IMR-90 (cell line): ENCODE measurements at regions not wholly inside any gene's neighbourhood (a gene's known extent, or its start where the extent isn't known, plus 50 kb on each side); places are given as distances from the start of the nearest gene placed in this dataset.

ENCODE experiments used
- ATAC-seq: fragments of 200-7000 bp; cut with Tn5 transposase; 2 replicates; pipeline ENCODE4 v1.9.1; 2020; ENCODE audit warnings: low read depth, mild to moderate bottlenecking, moderate library complexity
- BruUV-seq: library from RNA; stranded (reverse); fragments of 400-500 nt; replicated peaks from 2 replicates; lab custom pipeline; 2021; lab: Mats Ljungman, UMichigan
- CTCF ChIA-PET: fragments of 300-600 bp; formaldehyde crosslinking; extraction: SDS; loops from one replicate; lab custom pipeline; 2021; ENCODE audit warnings: antibody characterized with exemption; lab: Yijun Ruan, JAX
- POLR2A ChIA-PET: fragments of 300-600 bp; sonication (Branson Sonifier 250); formaldehyde crosslinking; loops from one replicate; lab custom pipeline; 2022; ENCODE audit warnings: antibody characterized with exemption; ENCODE audit not compliant: unreplicated experiment; lab: Charles Lee
- DNase-seq: peaks from one replicate; pipeline ENCODE4 v3.0.0; 2013
- H2AFZ ChIP-seq: replicated peaks from 2 replicates; pipeline ENCODE3; 2013; ENCODE audit warnings: low read length, mild to moderate bottlenecking; ENCODE audit not compliant: poor library complexity
- H2AK5ac ChIP-seq: 2 replicates; pipeline ENCODE4 v1.6.1; 2013; ENCODE audit warnings: low read depth, low read length, inconsistent platforms
- H2AK9ac ChIP-seq: replicated peaks from 2 replicates; pipeline ENCODE3; 2013; ENCODE audit warnings: mild to moderate bottlenecking, low read depth, low read length, moderate library complexity; ENCODE audit not compliant: poor library complexity
- H2BK120ac ChIP-seq: 2 replicates; pipeline ENCODE4 v1.6.1; 2013; ENCODE audit warnings: low read depth, low read length, inconsistent platforms
- H2BK15ac ChIP-seq: 3 replicates; pipeline ENCODE4 v1.6.1; 2013; ENCODE audit warnings: low read depth, low read length, inconsistent platforms
- H2BK20ac ChIP-seq: 2 replicates; pipeline ENCODE4 v1.6.1; 2013; ENCODE audit warnings: low read depth, mild to moderate bottlenecking, inconsistent platforms, low read length, moderate library complexity
- H2BK5ac ChIP-seq: 2 replicates; pipeline ENCODE4 v1.6.1; 2013; ENCODE audit warnings: mild to moderate bottlenecking, low read depth, low read length, inconsistent platforms; ENCODE audit not compliant: poor library complexity, severe bottlenecking
- H3K14ac ChIP-seq: replicated peaks from 2 replicates; pipeline ENCODE4 v1.6.1; 2013; ENCODE audit warnings: low read depth, low read length, inconsistent platforms
- H3K18ac ChIP-seq: 2 replicates; pipeline ENCODE4 v1.6.1; 2013; ENCODE audit warnings: low read depth, low read length, control low read depth
- H3K23ac ChIP-seq: 2 replicates; pipeline ENCODE4 v1.6.1; 2013; ENCODE audit warnings: low read depth, low read length, inconsistent platforms
- H3K27ac ChIP-seq: 2 replicates; pipeline ENCODE4 v1.5.1; 2013; ENCODE audit warnings: mild to moderate bottlenecking, control low read depth, low read length; ENCODE audit not compliant: insufficient read depth
- H3K27me3 ChIP-seq: 2 replicates; pipeline ENCODE4 v1.6.1; 2013; ENCODE audit warnings: low read length; ENCODE audit not compliant: control insufficient read depth, insufficient read depth
- H3K36me3 ChIP-seq: 2 replicates; pipeline ENCODE4 v1.6.1; 2013; ENCODE audit warnings: low read length, mixed read lengths; ENCODE audit not compliant: control insufficient read depth, insufficient read depth
- H3K4ac ChIP-seq: 2 replicates; pipeline ENCODE4 v1.6.1; 2013; ENCODE audit warnings: low read depth, low read length, inconsistent platforms
- H3K4me1 ChIP-seq: 2 replicates; pipeline ENCODE4 v1.6.1; 2013; ENCODE audit warnings: low read length, mixed read lengths; ENCODE audit not compliant: control insufficient read depth, insufficient read depth
- H3K4me2 ChIP-seq: 2 replicates; pipeline ENCODE4 v1.6.1; 2013; ENCODE audit warnings: low read depth, mild to moderate bottlenecking, control low read depth, low read length, moderate library complexity
- H3K4me3 ChIP-seq: 2 replicates; pipeline ENCODE4 v1.5.1; 2013; ENCODE audit warnings: low read depth, mild to moderate bottlenecking, control low read depth, low read length, moderate library complexity; ENCODE audit not compliant: insufficient read depth
- H3K56ac ChIP-seq: 2 replicates; pipeline ENCODE4 v1.6.1; 2013; ENCODE audit warnings: low read length, inconsistent platforms; ENCODE audit not compliant: insufficient read depth; ENCODE audit errors: extremely low read depth
- H3K79me1 ChIP-seq, 2 experiments: 2 replicates each; pipeline ENCODE4 v1.6.1; 2013; ENCODE audit warnings: low read length in 2 of 2, inconsistent platforms in 1 of 2, low read depth in 1 of 2
- H3K9ac ChIP-seq: 2 replicates; pipeline ENCODE4 v1.6.1; 2013; ENCODE audit warnings: low read depth, low read length, control low read depth
- H3K9me1 ChIP-seq: 2 replicates; pipeline ENCODE4 v1.6.1; 2013; ENCODE audit warnings: low read length, inconsistent platforms; ENCODE audit not compliant: insufficient read depth
- H3K9me3 ChIP-seq: 2 replicates; pipeline ENCODE4 v1.6.1; 2013; ENCODE audit warnings: low read length; ENCODE audit not compliant: control insufficient read depth, insufficient read depth
- H4K20me1 ChIP-seq: 2 replicates; pipeline ENCODE4 v1.6.1; 2013; ENCODE audit warnings: low read length, inconsistent platforms; ENCODE audit not compliant: insufficient read depth
- H4K5ac ChIP-seq: 2 replicates; pipeline ENCODE4 v1.6.1; 2013; ENCODE audit warnings: mild to moderate bottlenecking, low read depth, low read length, control low read depth
- H4K8ac ChIP-seq, 2 experiments: 2 replicates each; pipeline ENCODE4 v1.6.1; 2013; ENCODE audit warnings: low read depth in 2 of 2, low read length in 2 of 2, control low read depth in 1 of 2, inconsistent platforms in 1 of 2
- H4K91ac ChIP-seq: 2 replicates; pipeline ENCODE4 v1.6.1; 2013; ENCODE audit warnings: low read depth, low read length, inconsistent platforms; ENCODE audit not compliant: insufficient read depth
- BHLHE40 ChIP-seq: fragments of 150-350 bp; IDR thresholded peaks from 2 replicates; pipeline ENCODE4 v1.6.1; 2016; ENCODE audit warnings: mild to moderate bottlenecking, low read depth, low read length
- CEBPB ChIP-seq: IDR thresholded peaks from 2 replicates; pipeline ENCODE4 v1.6.1; 2012; ENCODE audit warnings: low read depth, low read length, improper control_type of control experiment
- CHD1 ChIP-seq: IDR thresholded peaks from 2 replicates; pipeline ENCODE4 v1.6.1; 2012; ENCODE audit warnings: low read depth, low read length, improper control_type of control experiment
- CTCF ChIP-seq: conservative IDR thresholded peaks from 2 replicates; pipeline ENCODE4 v1.5.1; 2012; ENCODE audit warnings: mild to moderate bottlenecking, low read depth, low read length, improper control_type of control experiment
- ELK1 ChIP-seq: fragments of 150-350 bp; IDR thresholded peaks from 2 replicates; pipeline ENCODE4 v1.6.1; 2016; ENCODE audit warnings: low read depth, mild to moderate bottlenecking, low read length, moderate library complexity, borderline replicate concordance
- MAFK ChIP-seq: IDR thresholded peaks from 2 replicates; pipeline ENCODE4 v1.6.1; 2012; ENCODE audit warnings: low read depth, low read length, improper control_type of control experiment
- MAZ ChIP-seq: IDR thresholded peaks from 2 replicates; pipeline ENCODE4 v1.6.1; 2012; ENCODE audit warnings: low read depth, mild to moderate bottlenecking, low read length, improper control_type of control experiment, moderate library complexity, borderline replicate concordance
- MXI1 ChIP-seq: IDR thresholded peaks from 2 replicates; pipeline ENCODE4 v1.6.1; 2012; ENCODE audit warnings: low read depth, mild to moderate bottlenecking, low read length, moderate library complexity, borderline replicate concordance
- NFE2L2 ChIP-seq: fragments of 150-350 bp; IDR thresholded peaks from 2 replicates; pipeline ENCODE4 v1.6.1; 2016; ENCODE audit warnings: low read depth, mild to moderate bottlenecking, low read length
- POLR2A ChIP-seq: IDR thresholded peaks from 2 replicates; pipeline ENCODE4 v1.6.1; 2012; ENCODE audit warnings: mild to moderate bottlenecking, low read depth, low read length
- RCOR1 ChIP-seq: IDR thresholded peaks from 2 replicates; pipeline ENCODE4 v1.6.1; 2012; ENCODE audit warnings: mild to moderate bottlenecking, low read length, improper control_type of control experiment; ENCODE audit not compliant: insufficient replicate concordance
- RFX5 ChIP-seq: IDR thresholded peaks from 2 replicates; pipeline ENCODE4 v1.8.0; 2012; ENCODE audit warnings: low read depth, mild to moderate bottlenecking, low read length, moderate library complexity
- SMC3 ChIP-seq: fragments of 150-350 bp; IDR thresholded peaks from 2 replicates; pipeline ENCODE4 v1.6.1; 2016; ENCODE audit warnings: low read depth, mild to moderate bottlenecking, antibody characterized with exemption, low read length, moderate library complexity
- USF2 ChIP-seq: fragments of 150-350 bp; IDR thresholded peaks from 2 replicates; pipeline ENCODE4 v1.6.1; 2017; ENCODE audit warnings: mild to moderate bottlenecking, antibody characterized with exemption, low read length, low read depth
- dilution Hi-C: fragments of 300-500 bp; cut with HindIII; formaldehyde crosslinking; loops from one replicate; pipeline ENCODE4 v1.14.3; 2018; ENCODE audit warnings: low sequenced_read_pairs; ENCODE audit not compliant: unreplicated experiment
- in situ Hi-C: fragments of 300-500 bp; cut with MboI; formaldehyde crosslinking; loops from 3 replicates; pipeline ENCODE4 v1.14.3; 2019; ENCODE audit warnings: low sequenced_read_pairs, inconsistent platforms, mixed read lengths
- intact Hi-C: fragments of 100-400 bp; cut with micrococcal nuclease; formaldehyde crosslinking; loops from 2 replicates; pipeline ENCODE4 v1.10.0; 2022

- dilution Hi-C loops (no loop called here), in situ Hi-C loops (no loop called here), intact Hi-C loops (no loop called here)
- no peak overlapping the region for H2BK20ac ChIP-seq
- no peak overlapping the region for H3K14ac ChIP-seq
- no peaks in the 10 kb centered on the region; the same call in 1 of the 2 replicates for H3K27me3 ChIP-seq
- no peak overlapping the region for H2BK120ac ChIP-seq
- no peaks in the 10 kb centered on the region for H4K20me1 ChIP-seq
- no peak overlapping the region for H3K27ac ChIP-seq
- H2AK9ac ChIP-seq: no peak overlapping the region
- no peak overlapping the region for H4K91ac ChIP-seq
- no peak overlapping the region for H2BK5ac ChIP-seq
- CTCF ChIA-PET: no interaction called here
- no peak overlapping the region for H2AFZ ChIP-seq
- H3K9me3 ChIP-seq: no peaks in the 10 kb centered on the region
- no peak overlapping the region for H3K4me2 ChIP-seq
- H3K56ac ChIP-seq: no peak overlapping the region
- no peak overlapping the region for H3K23ac ChIP-seq
- no peak overlapping the region for H3K4ac ChIP-seq
- H3K4me1 ChIP-seq: no peaks in the 10 kb centered on the region
- no peaks in the 10 kb centered on the region for H3K36me3 ChIP-seq
- no peak overlapping the region for H3K4me3 ChIP-seq
- H3K9ac ChIP-seq: no peak overlapping the region
- BruUV-seq: no TSS peak
- H4K8ac ChIP-seq: no peak overlapping the region
- POLR2A ChIA-PET: no interaction called here
- no peaks in the 10 kb centered on the region for H3K79me1 ChIP-seq
- TF ChIP-seq MAFK (no peak), CEBPB (no peak), CHD1 (no peak), RFX5 (no peak), ELK1 (no peak), BHLHE40 (no peak), RCOR1 (no peak), USF2 (no peak), MXI1 (no peak), CTCF (no peak), SMC3 (no peak), MAZ (no peak), NFE2L2 (no peak), POLR2A (no peak)
- H3K9me1 ChIP-seq: no peaks in the 10 kb centered on the region
- DNase-seq (peak; percentile 8), ATAC-seq (no peak)
- no peak overlapping the region for H2BK15ac ChIP-seq
- no peak overlapping the region for H3K18ac ChIP-seq
- no peak overlapping the region for H4K5ac ChIP-seq
- H2AK5ac ChIP-seq: no peak overlapping the region
Observed at GRCh38 chr1:170267317-170267716, 121.6 kb downstream of the NTMT2 start.
